Esophagus muscularis mucosa (tissue), 3 donors: ENCODE measurements at regions not wholly inside any gene's neighbourhood (a gene's known extent, or its start where the extent isn't known, plus 50 kb on each side); places are given as distances from the start of the nearest gene placed in this dataset.

Experiments used
- POLR2A ChIP-seq: fragments of 450-650 bp; IDR thresholded peaks from one replicate; pipeline ENCODE4 v1.6.1; 2017; ENCODE audit warnings: antibody characterized with exemption, moderate library complexity, mild to moderate bottlenecking, low read depth
- TF ChIP-seq, protein P1 (sequence below), 3 experiments: fragments of 200-600 bp in 2 of 3; fragments of 450-650 bp in 1 of 3; sonication (generic) in 2 of 3; IDR thresholded peaks; one replicate each; pipeline ENCODE4 v1.5.1; 2017 to 2019; ENCODE audit warnings: antibody characterized with exemption in 3 of 3, mild to moderate bottlenecking in 2 of 3, moderate library complexity in 1 of 3

DNA sequence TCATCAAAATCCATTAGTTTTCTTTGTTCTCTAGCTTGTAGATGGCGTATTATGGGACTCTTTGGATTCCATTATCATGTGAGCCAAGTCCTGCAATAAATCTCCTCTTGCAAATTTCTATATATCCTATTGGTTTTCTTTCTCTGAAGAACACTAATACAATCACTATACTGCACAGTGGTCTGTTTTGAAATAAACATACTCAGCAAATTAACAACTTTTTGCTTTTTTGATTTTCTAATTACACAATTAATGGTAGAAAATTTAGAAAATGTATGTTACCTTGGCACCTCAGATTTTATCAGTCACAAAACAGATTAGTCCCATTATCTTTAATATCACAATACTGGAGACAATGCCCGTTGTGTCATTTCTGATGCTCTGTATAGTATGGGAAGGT lies 513.2 kb upstream of the MIS18BP1 start:
- TF ChIP-seq, protein P1, sequence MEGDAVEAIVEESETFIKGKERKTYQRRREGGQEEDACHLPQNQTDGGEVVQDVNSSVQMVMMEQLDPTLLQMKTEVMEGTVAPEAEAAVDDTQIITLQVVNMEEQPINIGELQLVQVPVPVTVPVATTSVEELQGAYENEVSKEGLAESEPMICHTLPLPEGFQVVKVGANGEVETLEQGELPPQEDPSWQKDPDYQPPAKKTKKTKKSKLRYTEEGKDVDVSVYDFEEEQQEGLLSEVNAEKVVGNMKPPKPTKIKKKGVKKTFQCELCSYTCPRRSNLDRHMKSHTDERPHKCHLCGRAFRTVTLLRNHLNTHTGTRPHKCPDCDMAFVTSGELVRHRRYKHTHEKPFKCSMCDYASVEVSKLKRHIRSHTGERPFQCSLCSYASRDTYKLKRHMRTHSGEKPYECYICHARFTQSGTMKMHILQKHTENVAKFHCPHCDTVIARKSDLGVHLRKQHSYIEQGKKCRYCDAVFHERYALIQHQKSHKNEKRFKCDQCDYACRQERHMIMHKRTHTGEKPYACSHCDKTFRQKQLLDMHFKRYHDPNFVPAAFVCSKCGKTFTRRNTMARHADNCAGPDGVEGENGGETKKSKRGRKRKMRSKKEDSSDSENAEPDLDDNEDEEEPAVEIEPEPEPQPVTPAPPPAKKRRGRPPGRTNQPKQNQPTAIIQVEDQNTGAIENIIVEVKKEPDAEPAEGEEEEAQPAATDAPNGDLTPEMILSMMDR (IDR thresholded peaks at IDR 0.05), result no peak
- TF ChIP-seq POLR2A, result no peak
